Stromal cell of bone marrow (primary cell): ENCODE measurements at regions not wholly inside any gene's neighbourhood (a gene's known extent, or its start where the extent isn't known, plus 50 kb on each side); places are given as distances from the start of the nearest gene placed in this dataset.

Experiments
- DNase-seq: peaks from one replicate; pipeline ENCODE4 v3.0.0-alpha.2; 2012; ENCODE audit warnings: low read depth

GRCh38 chr6:169997187-169997929 lies 245.9 kb downstream of the ERMARD start:
- no peak for DNase-seq

GRCh38 chr6:169996378-169997051 lies 245.1 kb downstream of the ERMARD start:
- no peak for DNase-seq

- no peak for DNase-seq
Measured at GRCh38 chr6:169994739-169995138, 243.3 kb downstream of the ERMARD start.

GRCh38 chr6:169993861-169994481 lies 242.5 kb downstream of the ERMARD start:
- no peak for DNase-seq

- DNase-seq, result no peak
Measured at GRCh38 chr6:169991913-169992312, 240.5 kb downstream of the ERMARD start.

- DNase-seq, result no peak
Measured at GRCh38 chr6:169991031-169991390, 239.6 kb downstream of the ERMARD start.

GRCh38 chr6:169990095-169991030 lies 238.9 kb downstream of the ERMARD start:
- no peak for DNase-seq

GRCh38 chr6:169989594-169989993 lies 238.2 kb downstream of the ERMARD start:
- no peak for DNase-seq

GRCh38 chr6:169988769-169989550 lies 237.5 kb downstream of the ERMARD start:
- no peak for DNase-seq

GRCh38 chr6:169986848-169987498 lies 235.6 kb downstream of the ERMARD start:
- no peak for DNase-seq

- no peak for DNase-seq
Measured at GRCh38 chr6:169986171-169986847, 234.9 kb downstream of the ERMARD start.

- DNase-seq, result no peak
Measured at GRCh38 chr6:169985121-169986015, 233.9 kb downstream of the ERMARD start.

GRCh38 chr6:169984181-169985120 lies 233.0 kb downstream of the ERMARD start:
- DNase-seq, result no peak

- no peak for DNase-seq
Measured at GRCh38 chr6:169983651-169984050, 232.2 kb downstream of the ERMARD start.

GRCh38 chr6:169982461-169983386 lies 231.3 kb downstream of the ERMARD start:
- no peak for DNase-seq

GRCh38 chr6:169981969-169982368 lies 230.5 kb downstream of the ERMARD start:
- DNase-seq, result no peak

GRCh38 chr6:169981568-169981967 lies 230.1 kb downstream of the ERMARD start:
- no peak for DNase-seq
